Transverse colon (tissue), 3 donors: ENCODE measurements at regions not wholly inside any gene's neighbourhood (a gene's known extent, or its start where the extent isn't known, plus 50 kb on each side); places are given as distances from the start of the nearest gene placed in this dataset.

ENCODE experiments used
- EP300 ChIP-seq: sonication (generic); formaldehyde crosslinking; IDR thresholded peaks from one replicate; pipeline ENCODE4 v1.6.1; 2017; ENCODE audit warnings: antibody characterized with exemption, low read depth
- POLR2A ChIP-seq: fragments of 450-650 bp; IDR thresholded peaks from one replicate; pipeline ENCODE4 v1.6.1; 2016; ENCODE audit warnings: antibody characterized with exemption, mild to moderate bottlenecking, moderate library complexity
- TF ChIP-seq, protein P1 (sequence below), 5 experiments: fragments of 200-600 bp in 3 of 5; fragments of 450-650 bp in 2 of 5; sonication (generic) in 3 of 5; IDR thresholded peaks; 1 replicate in 2 of 5; 2 replicates in 3 of 5; pipeline ENCODE4 v1.5.1; 2016 to 2017; ENCODE audit warnings: antibody characterized with exemption in 5 of 5, inconsistent platforms in 3 of 5, mild to moderate bottlenecking in 2 of 5, moderate library complexity in 1 of 5

DNA sequence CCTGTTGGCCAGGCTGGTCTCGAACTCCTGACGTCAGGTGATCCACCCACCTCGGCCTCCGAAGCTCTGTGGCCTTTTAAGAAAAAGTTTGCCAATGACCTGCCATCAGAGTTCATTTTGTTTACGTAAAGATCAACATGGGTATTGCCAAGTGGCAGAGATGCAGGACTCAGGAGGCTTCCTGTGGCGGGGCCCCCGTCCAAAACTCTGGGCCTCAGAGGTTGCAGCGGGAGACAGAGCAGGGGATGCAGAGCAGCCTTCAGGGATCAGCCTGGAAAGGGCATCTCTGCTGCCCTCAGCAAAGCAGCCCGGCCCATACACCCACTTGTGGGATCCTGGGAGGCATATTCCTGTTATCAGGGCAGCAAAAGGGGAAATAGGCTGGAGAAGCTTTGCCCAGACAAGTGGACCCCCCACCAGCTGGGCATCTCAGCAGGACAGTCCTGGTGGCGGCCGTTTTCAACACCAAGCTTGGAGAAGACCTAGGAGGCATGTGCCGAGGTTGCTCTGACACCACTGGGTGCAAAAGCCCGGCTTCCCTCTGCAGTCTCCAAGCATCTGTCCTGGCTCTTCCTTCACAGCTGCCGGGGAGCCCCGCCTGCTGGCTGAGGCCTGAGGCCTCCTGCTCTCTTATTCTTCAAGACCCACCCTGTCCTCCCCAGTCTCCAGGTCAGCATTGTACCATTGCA, 1152.4 kb downstream of the BRD1 start:
- TF ChIP-seq, protein P1, sequence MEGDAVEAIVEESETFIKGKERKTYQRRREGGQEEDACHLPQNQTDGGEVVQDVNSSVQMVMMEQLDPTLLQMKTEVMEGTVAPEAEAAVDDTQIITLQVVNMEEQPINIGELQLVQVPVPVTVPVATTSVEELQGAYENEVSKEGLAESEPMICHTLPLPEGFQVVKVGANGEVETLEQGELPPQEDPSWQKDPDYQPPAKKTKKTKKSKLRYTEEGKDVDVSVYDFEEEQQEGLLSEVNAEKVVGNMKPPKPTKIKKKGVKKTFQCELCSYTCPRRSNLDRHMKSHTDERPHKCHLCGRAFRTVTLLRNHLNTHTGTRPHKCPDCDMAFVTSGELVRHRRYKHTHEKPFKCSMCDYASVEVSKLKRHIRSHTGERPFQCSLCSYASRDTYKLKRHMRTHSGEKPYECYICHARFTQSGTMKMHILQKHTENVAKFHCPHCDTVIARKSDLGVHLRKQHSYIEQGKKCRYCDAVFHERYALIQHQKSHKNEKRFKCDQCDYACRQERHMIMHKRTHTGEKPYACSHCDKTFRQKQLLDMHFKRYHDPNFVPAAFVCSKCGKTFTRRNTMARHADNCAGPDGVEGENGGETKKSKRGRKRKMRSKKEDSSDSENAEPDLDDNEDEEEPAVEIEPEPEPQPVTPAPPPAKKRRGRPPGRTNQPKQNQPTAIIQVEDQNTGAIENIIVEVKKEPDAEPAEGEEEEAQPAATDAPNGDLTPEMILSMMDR (IDR thresholded peaks at IDR 0.05): no peak
- TF ChIP-seq POLR2A (no peak), EP300 (no peak)
